GM21515 (cell line): ENCODE measurements at regions not wholly inside any gene's neighbourhood (a gene's known extent, or its start where the extent isn't known, plus 50 kb on each side); places are given as distances from the start of the nearest gene placed in this dataset.

Experiments
- ATAC-seq: cut with Tn5 transposase; IDR thresholded peaks from one replicate; pipeline ENCODE4 v1.9.1; 2021; ENCODE audit not compliant: unreplicated experiment

DNA sequence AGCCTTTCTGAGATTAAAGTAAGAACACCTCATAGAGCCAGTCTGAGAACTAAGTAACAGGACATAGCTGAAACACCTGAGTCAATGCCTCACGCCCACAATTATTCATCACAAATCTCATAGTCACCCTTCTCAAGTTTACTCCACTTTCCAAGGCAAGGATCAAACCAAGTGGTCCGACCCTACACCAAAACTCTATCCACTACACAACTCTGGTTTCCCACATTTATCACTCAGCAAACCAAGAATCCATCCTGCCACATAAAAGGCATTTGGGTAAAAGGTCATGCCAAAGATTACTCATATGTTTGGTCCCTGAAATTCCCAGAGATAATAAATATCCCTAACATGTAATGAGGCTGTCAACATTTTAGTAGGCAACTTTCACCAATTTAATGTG lies 144.1 kb downstream of the RPAP3 start:
- no peak for ATAC-seq

DNA sequence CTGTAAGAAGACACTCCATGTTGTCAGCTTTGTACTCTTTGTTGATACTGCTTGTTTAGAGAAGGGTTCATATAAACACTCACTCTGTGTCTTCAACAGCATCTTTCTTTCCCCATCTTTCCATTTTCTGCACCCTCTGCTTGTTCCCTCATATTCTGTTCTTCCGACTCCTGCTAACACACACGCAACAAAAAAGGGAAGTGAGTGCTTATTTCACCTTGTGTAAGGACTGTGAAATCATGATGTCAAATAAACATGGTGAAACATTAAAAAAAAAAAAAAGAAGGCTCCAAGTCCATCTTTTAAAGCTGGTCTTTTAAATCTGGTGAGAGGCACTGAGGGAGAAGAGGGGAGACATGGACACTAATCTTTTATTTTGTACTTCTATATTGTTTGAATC lies 145.4 kb downstream of the RPAP3 start:
- ATAC-seq: no peak

DNA sequence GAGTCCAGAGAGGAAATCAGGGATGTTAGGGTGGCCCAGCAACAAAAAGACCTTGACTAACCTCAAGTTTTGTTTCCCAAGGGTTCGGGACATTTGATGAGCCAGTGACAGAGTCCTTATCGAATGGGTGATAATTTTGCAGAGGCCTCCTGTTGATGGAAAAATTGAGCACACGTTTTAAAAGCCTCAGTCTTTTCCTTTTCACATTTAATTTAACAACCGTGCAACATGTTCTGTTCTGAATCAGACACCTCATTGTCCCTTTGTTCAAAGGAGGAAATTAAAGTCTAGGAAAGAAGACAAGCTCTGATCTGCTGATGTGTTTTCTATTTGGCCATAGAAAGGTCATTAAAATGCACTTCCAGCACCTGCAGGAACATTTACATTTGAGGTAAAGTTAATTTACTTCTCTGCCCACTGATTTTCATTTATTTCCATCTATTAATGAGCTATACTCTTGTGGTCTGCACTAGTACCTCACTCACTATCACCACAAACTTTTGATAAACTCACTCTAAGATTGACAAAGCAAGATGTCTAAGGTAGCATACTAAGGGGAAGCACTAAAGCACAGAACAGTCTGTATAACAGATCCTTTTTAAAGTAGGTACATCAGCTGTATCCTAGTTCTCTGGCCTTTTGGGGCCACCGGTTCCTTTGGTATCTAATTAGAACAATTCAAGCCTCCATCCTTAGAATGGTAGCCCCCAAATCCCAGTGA lies 147.0 kb downstream of the RPAP3 start:
- ATAC-seq: no peak

DNA sequence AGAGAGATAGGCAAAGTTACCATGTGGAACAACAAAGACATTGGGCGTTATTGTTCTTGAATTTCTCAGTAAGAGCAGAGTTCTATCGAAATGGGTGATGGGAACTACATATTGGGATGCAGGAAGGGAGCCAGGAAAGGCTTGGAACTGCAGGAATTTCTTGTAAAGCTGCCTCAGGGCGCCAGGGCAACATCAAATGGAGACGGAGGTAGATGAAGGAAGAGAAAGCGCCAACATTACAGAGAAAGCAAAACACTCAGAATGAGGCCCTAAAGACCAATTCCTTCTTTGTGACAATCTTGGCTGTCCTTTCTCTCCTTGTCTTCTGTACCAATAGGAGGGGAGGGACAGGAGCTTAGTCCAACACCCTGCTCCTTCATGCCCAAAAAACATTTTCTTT lies 148.4 kb downstream of the RPAP3 start:
- no peak for ATAC-seq

DNA sequence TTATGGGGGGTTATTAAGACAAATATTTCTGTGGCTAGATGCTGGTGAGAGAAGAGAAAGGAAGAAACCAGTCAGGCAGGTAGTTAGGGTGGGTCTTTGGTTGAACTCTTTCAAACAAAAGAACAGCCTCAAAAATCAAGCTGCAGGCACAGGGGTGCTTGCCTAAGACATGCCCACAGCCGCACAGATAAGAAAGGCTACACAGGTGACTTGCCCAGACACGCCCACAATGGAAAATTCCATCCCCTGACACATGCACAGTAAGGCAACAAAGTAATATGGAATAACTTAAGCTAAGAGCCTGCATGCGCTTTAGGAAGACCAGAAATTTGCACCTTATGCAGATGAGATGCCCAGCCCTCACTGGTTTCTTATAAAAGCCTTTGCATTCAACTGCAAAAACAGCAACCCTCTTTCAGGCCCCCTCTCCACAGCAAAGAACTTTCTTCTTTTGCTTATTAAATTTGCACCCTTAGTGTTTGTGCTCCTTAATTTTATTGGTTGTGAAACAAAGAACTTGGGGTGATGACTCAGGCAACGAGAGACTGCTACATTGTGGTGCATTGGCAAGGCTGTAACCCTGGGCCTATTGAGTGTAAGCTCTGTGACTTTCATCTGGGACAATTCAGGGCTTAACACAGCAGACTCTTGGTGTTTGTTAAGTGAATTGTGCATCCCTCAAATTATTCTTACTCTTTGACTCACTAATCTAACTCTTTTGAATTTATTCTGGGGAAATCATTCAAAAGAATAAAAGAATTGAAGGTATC lies 149.4 kb downstream of the RPAP3 start:
- no peak for ATAC-seq

DNA sequence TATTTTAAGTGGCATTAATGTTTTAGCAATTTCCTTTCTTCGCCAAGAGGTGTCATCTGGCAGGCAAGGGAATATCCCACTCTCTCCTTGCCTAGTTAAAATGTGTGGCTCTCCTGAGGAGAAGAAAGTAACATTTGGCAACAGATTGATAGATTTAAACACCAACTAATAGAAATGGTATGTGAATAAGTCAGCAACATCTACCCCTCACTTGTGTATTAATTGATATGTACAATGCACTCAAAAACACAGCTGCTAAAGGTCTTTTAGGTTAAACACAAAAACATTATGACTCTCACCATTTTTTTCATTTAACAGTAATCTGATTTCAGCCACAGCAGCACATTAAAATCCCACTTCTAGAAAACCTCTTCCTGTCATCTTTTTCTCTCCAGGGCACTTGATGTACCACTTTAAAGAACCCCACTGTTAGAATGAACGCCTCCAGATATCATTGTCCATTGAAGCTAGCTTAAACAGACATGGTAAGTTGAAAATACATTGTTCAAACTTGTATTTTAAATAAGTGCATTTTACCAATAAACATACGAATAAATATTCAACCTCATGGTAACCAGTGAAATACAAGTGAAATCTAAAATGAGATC lies 151.7 kb downstream of the RPAP3 start:
- no peak for ATAC-seq

DNA sequence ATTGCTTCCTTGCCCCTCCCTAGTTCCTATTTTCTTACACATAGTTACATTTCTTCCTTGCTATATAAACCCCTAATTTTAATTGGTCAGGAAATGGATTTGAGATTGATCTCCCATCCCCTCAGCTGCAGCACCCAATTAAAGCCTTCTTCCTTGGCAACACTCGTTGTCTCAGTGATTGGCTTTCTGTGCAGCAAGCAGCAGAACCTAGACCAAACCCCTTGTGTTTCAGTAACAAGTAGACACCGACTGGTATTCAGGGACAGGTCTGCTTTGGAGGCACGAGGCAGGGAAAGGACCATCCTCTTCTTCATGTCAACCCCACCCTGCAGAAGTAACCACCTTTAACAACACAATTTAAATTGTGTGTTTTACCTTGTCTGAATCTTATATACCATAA lies 152.6 kb downstream of the RPAP3 start:
- ATAC-seq: no peak

DNA sequence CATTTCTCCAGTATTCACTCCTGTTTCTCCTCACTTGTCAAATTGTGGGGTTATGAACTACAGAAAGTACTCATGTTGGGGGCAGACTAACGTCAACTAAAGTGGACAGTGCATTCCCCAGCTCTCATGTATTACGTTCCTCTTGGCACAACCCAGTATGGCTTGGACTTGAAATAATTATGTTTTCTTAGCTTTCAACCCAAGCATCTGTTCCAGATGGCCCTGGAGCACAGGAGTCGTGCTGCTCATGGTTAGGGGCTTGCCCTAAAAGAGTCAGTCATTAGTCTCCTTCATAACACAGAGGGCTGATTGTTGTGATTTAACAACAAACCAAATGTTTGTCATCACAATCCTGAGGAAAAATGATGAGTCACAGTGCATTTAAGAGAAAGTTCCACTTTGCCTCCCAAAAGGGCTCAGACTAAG lies 154.4 kb downstream of the RPAP3 start:
- no peak for ATAC-seq

DNA sequence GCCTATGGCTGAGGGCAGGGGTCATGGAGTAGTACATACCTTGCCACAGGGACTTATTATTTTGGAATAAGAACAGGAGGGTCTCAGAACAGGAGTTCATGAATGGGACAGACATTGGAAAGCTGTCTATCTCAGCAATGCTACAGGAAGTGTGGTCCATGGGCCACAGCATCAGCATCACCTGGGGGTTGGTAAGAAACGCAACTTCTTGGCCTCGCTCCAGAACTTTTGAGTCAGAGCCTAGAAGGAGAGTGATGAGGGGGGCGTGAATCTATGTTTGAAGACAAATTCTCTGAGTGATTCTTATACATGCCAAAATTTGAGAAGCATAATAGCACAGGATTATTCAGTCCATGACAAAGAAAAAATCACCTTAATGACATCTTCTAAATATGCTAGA lies 156.6 kb downstream of the RPAP3 start:
- ATAC-seq: no peak

DNA sequence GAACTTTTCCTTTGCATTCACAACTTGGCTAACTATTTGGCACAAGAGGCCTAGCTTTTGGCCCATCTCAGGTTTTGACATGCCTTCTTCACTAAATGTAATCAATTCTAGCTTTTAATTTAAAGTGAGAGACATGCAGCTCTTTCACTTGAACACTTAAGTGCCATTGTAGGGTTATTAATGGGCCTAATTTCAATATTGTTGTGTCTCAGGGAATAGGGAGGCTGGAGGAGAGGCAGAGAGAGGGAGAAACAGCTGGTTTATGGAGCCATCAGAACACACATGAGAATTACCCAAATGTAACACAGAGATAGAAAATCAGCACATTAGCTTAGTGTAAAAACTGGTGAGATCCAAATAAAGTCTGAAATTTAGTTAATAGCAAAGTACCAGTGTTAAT lies 157.4 kb downstream of the RPAP3 start:
- ATAC-seq: no peak

DNA sequence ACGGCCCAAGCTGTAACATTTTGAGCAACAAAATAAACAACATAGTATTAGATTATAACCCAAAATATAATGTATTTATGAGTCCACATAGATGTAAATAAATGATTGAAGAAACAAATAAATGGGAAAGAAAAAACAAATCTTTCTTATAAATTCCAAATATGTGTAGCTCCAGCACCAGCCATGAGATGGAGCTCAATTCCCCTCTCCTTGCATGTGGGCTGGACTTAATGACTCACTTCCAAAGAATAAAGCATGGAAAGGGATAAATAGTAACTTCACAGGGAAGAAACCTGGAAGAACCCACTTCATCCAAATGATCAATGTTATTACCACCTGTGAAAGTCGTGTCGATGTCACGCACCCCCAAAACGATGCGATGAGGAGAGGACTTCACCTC lies 158.8 kb downstream of the RPAP3 start:
- ATAC-seq: no peak

DNA sequence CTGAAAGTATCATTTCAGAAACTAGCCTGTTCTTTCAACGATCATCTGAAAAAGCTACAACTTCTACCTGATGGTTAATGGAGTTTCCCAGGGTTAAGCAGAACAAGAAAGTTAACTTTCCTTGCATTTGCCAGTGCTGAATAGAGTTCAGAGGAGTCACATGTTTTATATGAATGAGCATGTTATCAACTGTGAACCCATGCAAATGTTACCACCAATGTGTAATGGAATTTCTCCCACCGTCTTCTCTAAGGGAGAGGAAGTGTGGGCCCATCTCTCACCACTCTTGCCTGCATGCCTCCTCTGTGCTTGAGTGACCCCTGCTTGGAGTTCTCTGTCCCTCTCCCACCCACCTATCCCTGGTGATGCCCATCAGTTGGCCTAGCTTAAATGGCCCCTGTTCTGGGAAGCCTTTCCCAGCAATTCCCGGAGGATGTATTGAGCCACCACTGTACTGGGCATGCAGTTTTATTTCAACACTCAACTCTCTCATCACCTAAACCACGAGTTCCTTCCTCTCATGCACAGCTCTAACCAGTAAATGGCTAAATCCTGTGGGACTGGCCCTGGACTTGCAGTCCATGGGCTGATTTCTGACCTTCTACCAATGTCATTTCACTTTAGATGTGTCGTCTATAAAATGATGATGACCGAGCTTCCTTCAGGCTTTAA lies 159.8 kb downstream of the RPAP3 start:
- no peak for ATAC-seq

DNA sequence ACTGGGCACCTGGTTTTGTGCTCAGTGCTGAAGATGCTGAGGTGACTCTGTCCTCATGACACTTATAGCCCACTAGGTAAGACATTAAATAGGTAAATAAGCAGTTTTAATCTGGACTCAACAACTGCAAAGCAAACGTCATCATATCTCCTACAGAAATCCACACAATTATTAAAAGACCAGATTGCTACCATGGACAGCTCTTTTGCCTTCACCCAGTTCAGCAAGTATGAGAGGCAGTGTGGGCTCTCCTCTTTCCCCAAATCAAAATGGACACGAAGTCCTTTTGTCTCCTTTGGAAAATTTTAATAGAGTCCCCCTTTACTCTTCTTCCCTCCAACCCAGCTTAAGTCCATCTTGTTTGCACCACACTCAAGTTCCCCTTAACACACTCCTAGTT lies 171.1 kb downstream of the RPAP3 start:
- no peak for ATAC-seq

DNA sequence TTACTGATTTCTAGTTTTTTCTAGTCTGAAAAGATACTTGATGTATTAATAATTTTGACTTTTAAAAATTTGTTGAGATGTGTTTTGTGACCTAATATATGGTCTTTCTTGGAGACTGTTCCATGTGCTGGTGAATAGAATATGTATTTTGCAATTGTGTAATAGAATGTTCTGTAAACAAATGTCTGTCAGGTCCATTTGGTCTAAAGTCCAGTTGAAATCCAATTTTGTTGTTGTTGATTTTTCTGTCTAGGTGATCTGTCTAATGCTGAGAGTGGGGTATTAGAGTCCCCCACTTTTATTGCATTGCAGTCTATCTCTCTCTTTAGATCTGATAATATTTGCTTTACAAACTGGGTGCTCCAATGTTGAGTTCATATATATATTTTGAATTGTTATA lies 175.8 kb downstream of the RPAP3 start:
- no peak for ATAC-seq

DNA sequence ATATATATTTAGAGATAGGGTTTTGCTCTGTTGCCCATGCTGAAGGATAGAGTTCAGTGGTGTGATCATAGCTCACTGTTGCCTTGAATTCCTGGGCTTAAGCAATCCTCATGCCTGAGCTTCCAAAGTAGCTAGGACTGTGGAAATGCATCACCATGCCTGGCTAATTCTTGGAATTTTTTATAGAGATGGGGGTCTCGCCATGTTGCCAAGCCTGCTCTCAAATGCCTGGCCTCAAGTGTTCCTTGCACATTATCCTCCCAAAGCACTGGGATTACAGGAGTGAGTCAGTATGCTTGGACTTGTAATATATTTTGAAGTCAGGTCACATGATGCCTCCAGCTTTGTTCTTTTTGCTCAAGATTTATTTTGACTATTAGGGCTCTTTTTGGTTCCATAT lies 178.0 kb downstream of the RPAP3 start:
- no peak for ATAC-seq

DNA sequence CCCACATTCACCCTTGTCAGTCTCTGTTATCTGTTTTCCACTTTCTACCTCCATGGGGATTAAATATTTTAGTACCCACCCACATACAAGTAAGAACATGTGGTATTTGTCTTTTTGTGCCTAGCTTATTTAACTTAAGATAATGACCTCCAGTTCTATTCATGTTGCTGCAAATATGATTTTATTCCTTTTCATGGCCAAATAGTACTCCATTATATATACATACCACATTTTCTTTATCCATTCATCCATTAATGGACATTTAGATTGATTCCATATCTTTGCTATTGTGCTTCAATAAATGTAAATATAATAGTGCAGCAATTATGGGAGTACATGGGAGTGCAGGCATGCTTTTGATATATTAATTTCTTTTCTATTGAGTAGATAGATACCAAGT lies 185.8 kb downstream of the RPAP3 start:
- ATAC-seq: no peak

DNA sequence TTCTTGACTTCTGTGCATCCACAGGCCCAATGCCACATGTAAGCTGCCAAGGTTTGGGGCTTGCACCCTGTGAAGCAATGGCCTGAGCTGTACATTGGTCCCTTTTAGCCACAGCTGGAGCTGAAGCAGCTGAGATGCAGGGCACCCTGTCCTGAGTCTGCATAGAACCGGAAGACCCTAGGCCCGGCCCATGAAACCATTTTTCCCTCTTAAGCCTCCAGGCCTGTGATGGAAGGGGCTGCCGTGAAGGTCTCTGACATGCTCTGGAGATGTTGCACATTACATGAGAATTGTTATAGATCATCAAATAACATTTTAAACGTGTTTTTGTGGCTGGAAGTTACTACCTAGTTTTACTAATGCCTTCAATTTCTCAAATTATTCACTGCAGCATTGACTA lies 188.7 kb downstream of the RPAP3 start:
- no peak for ATAC-seq

DNA sequence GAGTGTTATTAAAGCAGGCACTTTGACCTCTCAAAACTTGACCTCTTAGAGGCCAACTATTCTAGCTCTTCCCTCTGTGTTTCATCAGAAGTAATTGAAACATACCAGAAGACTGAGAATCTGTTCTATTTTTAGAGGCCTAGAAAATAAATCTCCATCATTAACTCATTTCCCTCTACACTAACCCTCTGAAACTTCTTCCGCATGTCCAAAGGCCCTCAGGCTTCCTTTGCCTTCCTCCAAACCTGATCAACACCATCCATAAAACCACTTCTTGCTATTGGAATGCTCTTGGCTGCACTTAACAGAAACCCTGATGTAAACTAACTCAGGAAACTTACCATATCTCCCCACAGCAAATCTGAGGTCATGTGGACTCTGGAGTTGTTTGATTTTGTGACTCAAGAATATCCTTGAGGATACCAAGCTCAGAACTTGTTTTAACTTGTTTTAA lies 196.4 kb downstream of the RPAP3 start:
- ATAC-seq: no peak

DNA sequence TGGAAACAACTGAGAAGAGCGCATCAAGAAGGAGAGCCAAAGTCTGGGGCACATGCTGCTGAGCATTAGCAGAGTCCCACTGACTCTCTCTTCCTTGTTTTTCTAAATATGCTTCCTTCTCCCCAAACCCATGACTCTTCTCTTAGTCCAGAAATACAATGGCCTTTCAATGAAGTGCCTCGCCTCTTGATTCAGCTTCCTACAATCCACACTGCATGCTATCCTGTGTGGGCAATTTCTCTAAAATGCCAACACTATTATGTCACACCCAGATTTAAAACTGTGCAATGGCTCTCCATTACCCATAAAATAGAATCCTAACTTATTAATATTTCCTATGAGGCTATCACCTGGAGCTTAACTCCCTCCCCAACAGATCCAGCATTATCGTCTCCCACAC lies 198.6 kb downstream of the RPAP3 start:
- no peak for ATAC-seq

DNA sequence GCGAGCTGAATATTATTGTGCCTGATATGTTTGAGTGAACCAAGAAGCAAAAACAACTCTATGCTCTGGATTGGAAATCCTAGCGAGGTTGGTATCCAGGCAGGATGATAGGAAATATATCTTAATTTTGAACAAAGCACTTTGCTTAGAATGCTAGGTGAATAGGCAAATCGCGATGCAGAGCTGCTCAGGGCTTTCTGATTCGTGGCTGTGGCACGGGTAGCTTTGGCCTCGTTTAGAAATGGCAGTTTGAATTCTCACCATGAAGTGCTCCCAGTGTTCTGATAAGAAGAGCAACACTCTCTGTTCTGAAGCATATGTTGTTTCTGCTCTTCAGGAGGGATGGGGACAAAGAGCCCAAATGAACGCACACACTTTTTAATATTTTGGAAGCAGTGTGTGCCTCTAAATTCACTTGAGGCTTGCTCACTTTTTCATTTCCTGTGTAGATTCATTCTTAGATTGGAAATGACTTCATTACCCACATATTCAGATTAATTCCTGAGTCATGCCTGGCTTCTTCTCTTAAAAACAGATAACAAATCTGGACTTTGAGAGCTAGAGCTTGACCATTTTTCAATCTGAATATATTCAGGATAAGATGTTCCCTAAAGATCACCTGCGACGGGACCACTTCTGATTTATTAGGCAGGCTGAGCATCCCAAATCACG lies 200.9 kb downstream of the RPAP3 start:
- ATAC-seq: no peak

DNA sequence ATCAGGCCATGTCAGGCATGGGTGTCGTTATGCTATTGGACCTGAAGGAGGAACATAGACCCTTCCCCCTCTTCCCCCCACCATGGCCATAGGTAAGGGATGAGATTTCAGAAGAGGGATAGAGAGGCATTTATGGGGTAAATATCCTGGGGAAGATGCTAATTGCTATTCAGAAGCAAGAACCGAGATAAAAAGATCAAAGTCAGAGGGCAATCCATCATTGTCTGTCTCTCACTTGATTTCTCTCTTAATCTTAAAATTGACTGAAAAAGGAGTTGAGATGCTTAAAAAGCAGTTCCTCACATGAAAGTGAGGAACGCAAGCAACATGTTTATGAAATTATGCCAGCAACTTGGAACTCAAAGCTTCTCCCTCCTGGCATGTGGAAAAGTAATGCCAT lies 212.0 kb downstream of the RPAP3 start:
- no peak for ATAC-seq
